OCI-LY3 (cell line): ENCODE measurements at regions not wholly inside any gene's neighbourhood (a gene's known extent, or its start where the extent isn't known, plus 50 kb on each side); places are given as distances from the start of the nearest gene placed in this dataset.

ENCODE experiments used
- EZH2phosphoT487 ChIP-seq: fragments of 200-600 bp; shearing (Covaris generic); IDR thresholded peaks from 2 replicates; pipeline ENCODE4 v1.6.1; 2018; ENCODE audit warnings: antibody characterized with exemption, mixed run types, low read depth
- TF ChIP-seq, protein P1 (sequence below): fragments of 200-600, 300-600 bp; sonication (generic); IDR thresholded peaks from 2 replicates; pipeline ENCODE4 v1.5.1; 2014; ENCODE audit warnings: antibody characterized with exemption, low read length, low read depth

GRCh38 chr15:93820566-93820965, 410.8 kb upstream of the MCTP2 start:
- TF ChIP-seq, protein P1, sequence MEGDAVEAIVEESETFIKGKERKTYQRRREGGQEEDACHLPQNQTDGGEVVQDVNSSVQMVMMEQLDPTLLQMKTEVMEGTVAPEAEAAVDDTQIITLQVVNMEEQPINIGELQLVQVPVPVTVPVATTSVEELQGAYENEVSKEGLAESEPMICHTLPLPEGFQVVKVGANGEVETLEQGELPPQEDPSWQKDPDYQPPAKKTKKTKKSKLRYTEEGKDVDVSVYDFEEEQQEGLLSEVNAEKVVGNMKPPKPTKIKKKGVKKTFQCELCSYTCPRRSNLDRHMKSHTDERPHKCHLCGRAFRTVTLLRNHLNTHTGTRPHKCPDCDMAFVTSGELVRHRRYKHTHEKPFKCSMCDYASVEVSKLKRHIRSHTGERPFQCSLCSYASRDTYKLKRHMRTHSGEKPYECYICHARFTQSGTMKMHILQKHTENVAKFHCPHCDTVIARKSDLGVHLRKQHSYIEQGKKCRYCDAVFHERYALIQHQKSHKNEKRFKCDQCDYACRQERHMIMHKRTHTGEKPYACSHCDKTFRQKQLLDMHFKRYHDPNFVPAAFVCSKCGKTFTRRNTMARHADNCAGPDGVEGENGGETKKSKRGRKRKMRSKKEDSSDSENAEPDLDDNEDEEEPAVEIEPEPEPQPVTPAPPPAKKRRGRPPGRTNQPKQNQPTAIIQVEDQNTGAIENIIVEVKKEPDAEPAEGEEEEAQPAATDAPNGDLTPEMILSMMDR, result no peak
- TF ChIP-seq EZH2phosphoT487, result no peak
